HG02571 (cell line): ENCODE measurements at regions not wholly inside any gene's neighbourhood (a gene's known extent, or its start where the extent isn't known, plus 50 kb on each side); places are given as distances from the start of the nearest gene placed in this dataset.
A peak's percentile ranks its signal among the peaks of the same experiment; 100 is the strongest.

Source experiments
- ATAC-seq: cut with Tn5 transposase; IDR thresholded peaks from one replicate; pipeline ENCODE4 v1.9.1; 2021; ENCODE audit warnings: mild to moderate bottlenecking, moderate library complexity; ENCODE audit not compliant: unreplicated experiment

- no peak for ATAC-seq
These were observed 438.0 kb downstream of the OLFM4 start for GRCh38 chr13:53466576-53466975.

DNA sequence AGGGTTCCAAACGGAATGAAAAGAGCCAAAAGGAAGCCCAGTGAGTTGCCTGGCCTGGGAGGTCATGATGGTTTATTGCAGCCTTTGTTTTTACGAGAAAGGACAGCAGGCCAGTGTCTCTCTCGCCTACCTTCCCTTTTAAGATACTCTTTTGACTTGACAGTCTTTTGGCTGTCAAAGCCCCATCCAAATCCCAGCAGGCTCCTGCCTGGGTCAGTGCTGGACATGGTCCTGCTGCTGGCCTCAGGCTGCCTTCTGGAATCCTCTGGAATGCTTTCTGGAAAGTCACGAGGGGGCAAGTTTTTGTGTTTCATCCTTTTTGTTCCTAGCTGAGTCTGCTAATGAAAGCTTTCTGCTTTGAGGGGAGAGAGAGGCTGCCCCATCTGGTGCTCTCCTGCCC lies 444.8 kb downstream of the OLFM4 start:
- ATAC-seq = no peak

DNA sequence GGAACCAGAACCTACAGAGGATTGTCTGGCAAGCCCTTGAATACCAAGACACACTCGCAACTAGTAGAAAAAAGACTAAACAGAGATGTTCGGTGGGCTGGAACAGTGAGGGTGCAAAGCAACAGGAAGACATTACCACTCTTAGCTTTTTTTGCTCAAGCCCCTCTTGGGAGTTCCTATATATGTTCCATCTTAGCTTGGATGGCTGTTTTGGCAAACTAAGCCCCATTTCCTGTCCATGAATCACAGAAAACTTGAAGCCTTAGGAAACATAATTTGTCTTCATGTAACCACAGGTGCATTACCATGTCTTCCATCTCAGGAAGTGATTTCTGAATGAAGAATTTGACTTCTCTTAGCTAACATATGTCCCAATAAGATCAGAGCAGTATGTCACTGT lies 446.3 kb downstream of the OLFM4 start:
- ATAC-seq = no peak

GRCh38 chr13:53490752-53491151 lies 462.1 kb downstream of the OLFM4 start:
- ATAC-seq = no peak

DNA sequence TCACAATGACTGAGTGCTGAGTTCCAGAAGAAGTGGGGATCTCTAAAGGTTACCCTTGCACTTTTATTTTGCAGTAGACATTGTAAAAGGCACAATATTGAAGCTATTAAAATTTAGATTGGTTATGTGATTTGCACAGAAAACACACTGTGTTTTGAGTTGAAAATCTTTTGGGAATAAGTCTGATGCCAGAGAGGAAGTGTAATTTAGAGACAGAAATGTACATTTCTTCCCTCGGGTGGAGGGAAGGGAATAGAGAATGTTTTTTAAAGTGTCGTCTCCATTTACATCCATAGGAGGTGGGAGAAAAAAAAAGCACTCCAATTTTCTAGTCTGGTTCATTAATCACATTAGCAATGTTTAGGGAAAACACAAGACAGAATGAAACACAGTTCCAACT lies 465.8 kb downstream of the OLFM4 start:
- ATAC-seq = no peak

DNA sequence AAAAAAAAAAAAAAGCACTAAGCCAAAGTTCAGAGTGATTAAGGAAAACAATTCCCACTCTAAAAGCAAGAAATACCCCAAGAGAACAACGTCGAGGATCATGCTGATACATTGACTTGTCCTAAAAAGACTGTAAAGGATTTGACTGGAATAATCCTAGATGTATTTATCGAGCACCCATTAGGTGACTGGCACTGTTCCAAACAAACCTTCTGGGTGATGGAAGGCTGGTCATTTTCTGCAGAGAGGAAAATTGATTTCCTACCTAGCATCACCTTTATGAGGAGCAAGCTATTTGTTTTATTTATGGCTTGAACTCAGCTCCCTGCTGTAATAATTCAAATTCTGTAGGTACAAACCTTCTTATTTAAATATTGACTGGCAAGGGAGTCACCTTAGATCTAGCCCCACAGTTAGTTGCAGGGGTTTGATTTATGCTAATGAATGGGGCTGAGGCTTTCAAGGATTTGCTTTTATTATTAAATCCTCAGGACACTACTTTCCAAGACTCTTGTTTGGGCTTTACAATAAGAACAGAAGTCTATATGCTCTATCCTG lies 471.0 kb downstream of the OLFM4 start:
- ATAC-seq = no peak

DNA sequence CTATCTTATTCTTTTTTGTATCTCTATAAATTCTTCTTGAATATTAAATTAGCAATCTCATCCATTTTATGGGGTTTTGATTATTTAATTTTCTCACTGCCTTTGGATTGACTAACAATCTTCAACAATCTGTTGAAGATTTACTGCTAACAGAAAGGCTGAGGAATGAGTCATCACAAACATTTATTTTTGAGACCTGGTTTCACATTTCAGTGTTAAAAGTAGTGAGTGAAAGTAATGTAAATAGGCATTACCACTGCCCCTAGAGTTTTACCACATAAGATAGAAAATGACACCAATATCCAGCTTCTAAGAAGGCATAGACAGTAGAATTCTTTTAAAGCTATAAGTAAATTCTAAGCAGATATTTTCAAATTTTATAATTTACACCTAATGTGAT lies 472.8 kb downstream of the OLFM4 start:
- ATAC-seq = peak; percentile 79

DNA sequence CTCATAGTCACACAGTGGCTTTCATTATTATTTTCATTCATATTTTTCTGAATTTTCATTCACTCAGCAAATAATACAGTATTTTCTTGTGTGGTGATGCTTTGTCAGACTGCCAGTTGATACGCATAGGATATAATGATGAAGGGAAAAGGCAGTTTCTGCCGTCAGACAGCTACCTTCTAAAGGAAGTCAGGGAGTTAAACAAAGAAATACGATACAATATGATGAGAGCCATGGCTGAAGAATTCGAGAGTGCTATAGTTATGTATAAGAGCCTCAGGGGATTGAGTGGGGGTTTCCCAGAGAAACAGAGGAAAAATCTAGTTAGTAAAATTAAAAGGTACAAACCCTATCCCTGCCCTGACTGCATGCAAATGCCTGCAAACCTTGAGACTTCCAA lies 479.1 kb downstream of the OLFM4 start:
- ATAC-seq = no peak

- ATAC-seq = no peak
These were observed 484.0 kb downstream of the OLFM4 start for GRCh38 chr13:53512635-53513034.

DNA sequence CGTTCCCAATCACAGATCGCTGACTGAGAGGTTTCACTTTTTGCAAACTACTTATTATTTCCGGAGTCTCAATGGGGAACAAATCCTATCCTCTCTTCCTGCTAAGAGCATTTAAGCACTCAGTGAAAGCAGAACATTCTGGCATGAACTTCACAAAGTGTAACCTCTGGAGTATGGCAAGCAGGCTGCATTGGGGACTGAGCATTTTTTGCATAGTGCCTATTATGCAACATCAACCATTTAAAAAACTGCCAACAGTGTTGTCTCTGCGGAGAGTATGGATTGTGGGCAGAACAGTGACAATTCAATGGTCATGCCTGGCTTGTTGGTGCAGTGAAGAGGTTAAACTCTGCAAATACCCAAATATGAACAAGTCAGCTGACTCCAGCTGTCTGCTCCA lies 484.6 kb downstream of the OLFM4 start:
- no peak for ATAC-seq

DNA sequence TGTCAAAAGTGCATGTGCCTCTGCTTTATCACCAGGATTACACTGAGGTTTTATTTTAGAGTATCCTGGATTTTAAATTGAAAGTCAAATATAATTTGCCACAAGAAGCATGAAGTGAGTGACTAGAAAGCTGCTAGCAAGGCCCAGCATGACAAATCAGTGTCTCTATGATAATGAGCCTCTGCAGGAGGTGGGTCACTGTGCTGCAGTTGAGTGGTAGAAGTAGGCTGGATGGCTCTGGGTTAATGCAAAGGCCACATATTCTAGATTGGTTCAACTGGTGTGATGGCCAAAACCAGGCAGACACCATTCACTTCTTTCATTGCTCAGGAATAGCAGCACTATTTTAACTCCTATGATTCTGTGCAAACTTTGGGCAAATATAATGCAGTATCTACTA lies 491.5 kb downstream of the OLFM4 start:
- no peak for ATAC-seq

- ATAC-seq = no peak
These were observed 493.4 kb downstream of the OLFM4 start for GRCh38 chr13:53522034-53522433.

DNA sequence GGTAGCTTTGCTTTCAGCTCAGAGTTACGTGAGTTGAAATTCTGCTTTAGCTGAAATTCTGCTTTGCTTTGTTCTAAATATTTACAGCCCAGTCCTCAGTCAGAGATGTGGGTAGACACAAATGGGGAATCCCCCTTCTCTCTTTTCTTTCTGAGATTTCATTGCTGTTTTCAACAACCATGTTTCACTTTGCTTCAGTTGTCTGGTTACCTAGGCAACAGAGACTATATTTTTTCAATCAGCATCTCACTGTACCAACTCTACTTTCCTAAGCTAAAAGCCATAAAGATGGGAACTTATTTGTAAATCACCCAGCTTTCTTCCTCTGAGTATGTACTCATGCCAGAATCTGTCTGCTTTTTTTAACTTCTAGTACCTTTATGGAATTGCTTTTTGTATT lies 509.0 kb downstream of the OLFM4 start:
- ATAC-seq = no peak

GRCh38 chr13:53545340-53545941 lies 516.8 kb downstream of the OLFM4 start:
- no peak for ATAC-seq

DNA sequence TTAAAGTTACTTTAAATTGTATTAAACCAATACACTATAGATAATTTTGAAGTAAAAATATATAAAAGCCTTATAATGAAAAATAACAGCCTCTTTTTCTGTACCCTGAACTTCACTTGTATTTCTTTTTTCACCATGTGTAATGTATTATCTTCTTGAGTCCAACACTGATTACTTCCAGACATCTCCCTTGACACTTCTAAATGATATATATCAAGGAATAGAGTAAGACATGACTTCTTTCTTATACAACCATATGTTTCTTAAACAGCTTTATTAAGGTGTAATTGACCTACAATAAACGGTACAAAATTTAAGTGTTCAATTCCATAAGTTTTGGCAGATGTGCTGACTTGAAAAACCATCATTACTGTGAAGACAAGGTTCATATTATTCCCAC lies 531.9 kb downstream of the OLFM4 start:
- ATAC-seq = no peak

GRCh38 chr13:53562419-53562818 lies 533.8 kb downstream of the OLFM4 start:
- ATAC-seq = no peak

DNA sequence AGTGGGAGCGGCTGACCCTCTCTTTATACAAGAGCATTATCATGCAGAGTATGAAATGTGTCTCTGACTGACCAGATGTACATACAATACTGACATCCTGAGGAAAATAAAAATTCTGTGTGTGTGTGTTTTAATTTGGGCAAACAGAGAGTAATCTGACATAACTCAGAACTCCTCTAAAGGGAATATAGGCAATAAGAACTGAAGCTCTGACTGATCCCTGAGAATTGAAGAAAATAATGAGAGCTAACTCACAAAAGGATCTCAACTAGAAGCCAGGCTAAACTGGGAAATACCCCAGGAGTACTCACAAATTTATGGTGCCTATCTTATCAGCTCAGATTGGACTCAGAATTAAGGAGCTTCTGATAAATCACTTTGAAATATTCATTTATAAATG lies 539.9 kb downstream of the OLFM4 start:
- no peak for ATAC-seq

DNA sequence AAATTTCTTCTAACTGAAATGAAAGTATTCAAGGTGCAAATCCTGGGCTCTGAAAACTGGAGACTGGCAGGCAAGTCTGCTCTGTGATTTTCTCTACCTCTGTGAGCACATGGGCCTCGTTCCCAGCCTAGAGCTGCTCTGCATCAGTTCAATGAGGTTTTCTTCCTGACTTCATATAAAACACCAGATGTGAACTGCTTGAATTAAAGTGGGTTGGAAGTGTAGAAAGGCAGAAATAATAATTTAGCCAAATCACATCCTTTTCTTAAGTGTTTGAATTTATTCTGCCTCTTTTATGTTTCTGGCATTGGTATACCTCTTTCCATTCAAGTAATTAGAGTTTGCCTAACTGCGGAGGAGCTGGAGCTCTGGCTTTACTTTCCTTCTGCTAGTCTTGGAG lies 540.8 kb downstream of the OLFM4 start:
- no peak for ATAC-seq

DNA sequence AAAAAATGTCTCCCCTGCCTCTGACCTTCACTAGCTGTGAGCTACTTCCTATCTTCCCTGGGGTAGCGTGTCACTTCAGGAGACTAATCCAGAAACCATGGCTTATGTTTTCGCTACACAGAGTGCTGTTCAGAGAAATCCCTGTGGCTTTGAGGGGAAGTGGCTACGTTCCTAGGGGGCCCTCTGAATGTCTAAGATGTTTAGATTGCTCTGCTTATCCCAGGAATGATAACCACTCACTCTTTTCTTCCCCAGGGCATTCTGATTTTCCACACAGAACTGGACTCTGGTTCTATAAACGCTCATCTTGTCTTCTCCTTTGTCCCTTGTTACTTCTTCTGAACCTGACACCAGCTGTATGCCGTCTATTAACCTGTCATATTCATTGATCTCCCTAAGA lies 572.5 kb downstream of the OLFM4 start:
- ATAC-seq = no peak

DNA sequence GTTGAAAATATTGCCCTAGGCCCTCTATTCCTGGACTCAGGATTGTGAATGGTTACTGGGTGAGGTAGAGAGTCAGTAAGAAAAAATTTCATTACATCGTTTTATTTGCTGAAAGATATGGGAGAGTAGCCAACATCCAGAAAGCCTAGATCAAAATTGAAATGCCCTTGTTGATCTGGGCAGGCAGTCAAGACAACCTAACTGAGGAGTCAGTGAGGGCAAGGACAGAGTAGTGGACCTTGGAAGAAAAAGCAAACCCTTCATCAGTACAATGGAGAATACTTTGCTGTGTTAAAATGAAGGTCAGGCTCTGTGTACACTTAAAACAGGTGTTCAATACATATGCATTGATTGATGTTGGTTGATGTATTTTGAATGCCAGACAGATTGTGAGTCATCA lies 576.7 kb downstream of the OLFM4 start:
- no peak for ATAC-seq

DNA sequence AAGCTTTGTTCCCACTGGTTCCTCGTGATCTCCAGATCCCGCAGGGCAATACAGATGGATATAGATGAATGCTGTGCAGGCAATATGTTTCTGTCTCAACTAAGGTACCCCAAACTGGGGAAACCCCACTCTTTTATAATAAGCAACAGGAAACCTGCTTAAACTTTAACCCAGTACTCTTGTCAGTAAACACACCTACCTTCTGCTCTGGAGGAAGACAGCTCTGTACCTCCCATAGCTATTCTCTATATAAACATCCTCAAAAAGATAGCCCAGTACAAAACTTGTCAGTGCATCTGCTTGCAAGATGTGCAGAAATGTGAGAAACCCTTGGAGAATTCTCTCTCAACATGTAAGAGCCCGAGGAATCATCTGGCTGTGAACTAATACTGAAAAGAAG lies 583.6 kb downstream of the OLFM4 start:
- ATAC-seq = no peak

GRCh38 chr13:53622456-53622855 lies 593.8 kb downstream of the OLFM4 start:
- ATAC-seq = no peak

DNA sequence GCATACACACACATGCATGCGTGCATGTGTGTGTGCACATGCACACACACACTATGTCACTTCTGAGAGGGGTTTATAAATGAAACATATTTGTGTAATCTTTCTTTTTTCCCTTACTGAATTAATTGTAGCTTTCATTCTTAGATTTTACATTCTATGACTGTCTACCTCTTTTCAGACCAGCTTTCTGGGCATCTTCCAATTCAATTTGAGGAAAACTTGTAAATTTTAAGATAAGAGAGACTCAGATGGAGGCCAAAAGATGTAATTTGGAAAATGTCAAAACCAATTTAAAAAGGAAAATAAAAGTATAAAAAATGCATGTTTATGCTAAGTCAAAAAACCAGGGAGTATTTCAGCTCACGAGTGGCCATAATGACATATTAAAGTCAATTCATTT lies 594.5 kb downstream of the OLFM4 start:
- ATAC-seq = no peak
